ENCODE measurements at regions not wholly inside any gene's neighbourhood (a gene's known extent, or its start where the extent isn't known, plus 50 kb on each side); places are given as distances from the start of the nearest gene placed in this dataset.
A peak's percentile ranks its signal among the peaks of the same experiment; 100 is the strongest.

GRCh38 chr1:165050246-165050645, 306.3 kb downstream of the LMX1A start:
- Histone ChIP-seq H2AFZ (no peak overlapping the region), H3K27me3 (ENCODE audit: insufficient read depth) (no peaks in the 10 kb centered on the region), H3K9me2 (ENCODE audit: insufficient read depth) (peaks cover 11% of the 10 kb centered on the region; the same call in 1 of the 2 replicates), H3K79me2 (replicated peaks; ENCODE audit: insufficient read depth) (no peaks in the 10 kb centered on the region), H3F3A (replicated peaks; ENCODE audit: low read depth) (no peaks in the 10 kb centered on the region), H3K4me1 (ENCODE audit: insufficient read depth) (peaks cover 12% of the 10 kb centered on the region), H3K36me3 (ENCODE audit: insufficient read depth) (no peaks in the 10 kb centered on the region), H3K4me3 (no peak overlapping the region), H3K4me2 (no peak overlapping the region), H3K27ac (ENCODE audit: low read depth) (no peak overlapping the region), H4K20me1 (replicated peaks; ENCODE audit: insufficient read depth) (no peaks in the 10 kb centered on the region)
- TF ChIP-seq NANOG (IDR thresholded peaks at IDR 0.05; ENCODE audit: borderline replicate concordance) (no peak), CREB1 (CRISPR knock-in tag; IDR thresholded peaks at IDR 0.05; ENCODE audit: low read depth) (no peak), ZNF114 (CRISPR knock-in tag; IDR thresholded peaks at IDR 0.05) (no peak)
- TF ChIP-seq, protein P1, sequence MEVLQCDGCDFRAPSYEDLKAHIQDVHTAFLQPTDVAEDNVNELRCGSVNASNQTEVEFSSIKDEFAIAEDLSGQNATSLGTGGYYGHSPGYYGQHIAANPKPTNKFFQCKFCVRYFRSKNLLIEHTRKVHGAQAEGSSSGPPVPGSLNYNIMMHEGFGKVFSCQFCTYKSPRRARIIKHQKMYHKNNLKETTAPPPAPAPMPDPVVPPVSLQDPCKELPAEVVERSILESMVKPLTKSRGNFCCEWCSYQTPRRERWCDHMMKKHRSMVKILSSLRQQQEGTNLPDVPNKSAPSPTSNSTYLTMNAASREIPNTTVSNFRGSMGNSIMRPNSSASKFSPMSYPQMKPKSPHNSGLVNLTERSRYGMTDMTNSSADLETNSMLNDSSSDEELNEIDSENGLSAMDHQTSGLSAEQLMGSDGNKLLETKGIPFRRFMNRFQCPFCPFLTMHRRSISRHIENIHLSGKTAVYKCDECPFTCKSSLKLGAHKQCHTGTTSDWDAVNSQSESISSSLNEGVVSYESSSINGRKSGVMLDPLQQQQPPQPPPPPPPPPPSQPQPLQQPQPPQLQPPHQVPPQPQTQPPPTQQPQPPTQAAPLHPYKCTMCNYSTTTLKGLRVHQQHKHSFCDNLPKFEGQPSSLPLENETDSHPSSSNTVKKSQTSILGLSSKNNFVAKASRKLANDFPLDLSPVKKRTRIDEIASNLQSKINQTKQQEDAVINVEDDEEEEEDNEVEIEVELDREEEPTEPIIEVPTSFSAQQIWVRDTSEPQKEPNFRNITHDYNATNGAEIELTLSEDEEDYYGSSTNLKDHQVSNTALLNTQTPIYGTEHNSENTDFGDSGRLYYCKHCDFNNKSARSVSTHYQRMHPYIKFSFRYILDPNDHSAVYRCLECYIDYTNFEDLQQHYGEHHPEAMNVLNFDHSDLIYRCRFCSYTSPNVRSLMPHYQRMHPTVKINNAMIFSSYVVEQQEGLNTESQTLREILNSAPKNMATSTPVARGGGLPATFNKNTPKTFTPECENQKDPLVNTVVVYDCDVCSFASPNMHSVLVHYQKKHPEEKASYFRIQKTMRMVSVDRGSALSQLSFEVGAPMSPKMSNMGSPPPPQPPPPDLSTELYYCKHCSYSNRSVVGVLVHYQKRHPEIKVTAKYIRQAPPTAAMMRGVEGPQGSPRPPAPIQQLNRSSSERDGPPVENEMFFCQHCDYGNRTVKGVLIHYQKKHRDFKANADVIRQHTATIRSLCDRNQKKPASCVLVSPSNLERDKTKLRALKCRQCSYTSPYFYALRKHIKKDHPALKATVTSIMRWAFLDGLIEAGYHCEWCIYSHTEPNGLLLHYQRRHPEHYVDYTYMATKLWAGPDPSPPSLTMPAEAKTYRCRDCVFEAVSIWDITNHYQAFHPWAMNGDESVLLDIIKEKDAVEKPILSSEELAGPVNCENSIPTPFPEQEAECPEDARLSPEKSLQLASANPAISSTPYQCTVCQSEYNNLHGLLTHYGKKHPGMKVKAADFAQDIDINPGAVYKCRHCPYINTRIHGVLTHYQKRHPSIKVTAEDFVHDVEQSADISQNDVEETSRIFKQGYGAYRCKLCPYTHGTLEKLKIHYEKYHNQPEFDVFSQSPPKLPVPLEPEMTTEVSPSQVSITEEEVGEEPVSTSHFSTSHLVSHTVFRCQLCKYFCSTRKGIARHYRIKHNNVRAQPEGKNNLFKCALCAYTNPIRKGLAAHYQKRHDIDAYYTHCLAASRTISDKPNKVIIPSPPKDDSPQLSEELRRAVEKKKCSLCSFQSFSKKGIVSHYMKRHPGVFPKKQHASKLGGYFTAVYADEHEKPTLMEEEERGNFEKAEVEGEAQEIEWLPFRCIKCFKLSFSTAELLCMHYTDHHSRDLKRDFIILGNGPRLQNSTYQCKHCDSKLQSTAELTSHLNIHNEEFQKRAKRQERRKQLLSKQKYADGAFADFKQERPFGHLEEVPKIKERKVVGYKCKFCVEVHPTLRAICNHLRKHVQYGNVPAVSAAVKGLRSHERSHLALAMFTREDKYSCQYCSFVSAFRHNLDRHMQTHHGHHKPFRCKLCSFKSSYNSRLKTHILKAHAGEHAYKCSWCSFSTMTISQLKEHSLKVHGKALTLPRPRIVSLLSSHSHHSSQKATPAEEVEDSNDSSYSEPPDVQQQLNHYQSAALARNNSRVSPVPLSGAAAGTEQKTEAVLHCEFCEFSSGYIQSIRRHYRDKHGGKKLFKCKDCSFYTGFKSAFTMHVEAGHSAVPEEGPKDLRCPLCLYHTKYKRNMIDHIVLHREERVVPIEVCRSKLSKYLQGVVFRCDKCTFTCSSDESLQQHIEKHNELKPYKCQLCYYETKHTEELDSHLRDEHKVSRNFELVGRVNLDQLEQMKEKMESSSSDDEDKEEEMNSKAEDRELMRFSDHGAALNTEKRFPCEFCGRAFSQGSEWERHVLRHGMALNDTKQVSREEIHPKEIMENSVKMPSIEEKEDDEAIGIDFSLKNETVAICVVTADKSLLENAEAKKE (CRISPR knock-in tag; IDR thresholded peaks at IDR 0.05), result no peak
- Mint-ChIP-seq H3K9me3 (no peaks in the 10 kb centered on the region), H3K36me3 (ENCODE audit: low read depth) (no peaks in the 10 kb centered on the region), H3K27ac (no peak overlapping the region), H3K4me3 (no peak overlapping the region), H3K4me1 (peaks cover 32% of the 10 kb centered on the region), H3K27me3 (ENCODE audit: insufficient read depth, low read depth, poor library complexity) (peaks cover 8% of the 10 kb centered on the region)
- DNase-seq (ENCODE audit: low spot score), result no peak
- ATAC-seq, result no peak

DNA sequence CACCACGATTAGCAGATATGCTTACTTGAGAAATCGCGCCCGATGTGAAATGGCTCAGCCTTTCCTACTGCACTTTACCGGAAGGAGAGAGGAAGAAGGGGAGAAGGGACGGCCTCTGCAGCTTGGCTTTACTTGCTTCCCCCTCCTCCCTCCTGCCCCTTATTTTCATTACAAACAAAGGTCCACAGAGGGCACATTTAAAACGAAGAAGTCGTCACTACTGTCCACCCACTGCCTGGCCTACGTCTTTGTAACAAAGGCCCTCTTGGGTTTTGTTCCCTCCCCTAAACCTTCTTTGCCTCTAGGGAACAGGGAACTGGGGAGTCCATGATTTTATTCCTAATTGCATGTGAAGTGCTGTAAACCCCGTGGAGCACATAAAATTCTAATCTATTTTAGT, 308.5 kb downstream of the LMX1A start:
- peak overlapping the region; percentile 34 for H3K4me2 ChIP-seq
- no peaks in the 10 kb centered on the region for H3K27me3 ChIP-seq (ENCODE audit: insufficient read depth)
- no peaks in the 10 kb centered on the region for H3K79me2 ChIP-seq (replicated peaks; ENCODE audit: insufficient read depth)
- Mint-ChIP-seq H3K9me3 (no peaks in the 10 kb centered on the region), H3K27me3 (ENCODE audit: insufficient read depth, low read depth, poor library complexity) (peaks cover 8% of the 10 kb centered on the region), H3K4me1 (peaks cover 23% of the 10 kb centered on the region), H3K36me3 (ENCODE audit: low read depth) (no peaks in the 10 kb centered on the region), H3K4me3 (no peak overlapping the region), H3K27ac (no peak overlapping the region)
- H4K20me1 ChIP-seq (replicated peaks; ENCODE audit: insufficient read depth), result no peaks in the 10 kb centered on the region
- H3K36me3 ChIP-seq (ENCODE audit: insufficient read depth), result no peaks in the 10 kb centered on the region
- H3K4me3 ChIP-seq, result no peak overlapping the region
- H3K9me2 ChIP-seq (ENCODE audit: insufficient read depth), result peaks cover 13% of the 10 kb centered on the region; the same call in 1 of the 2 replicates
- ATAC-seq, result peak; percentile 78
- peaks cover 12% of the 10 kb centered on the region for H3K4me1 ChIP-seq (ENCODE audit: insufficient read depth)
- no peaks in the 10 kb centered on the region for H3F3A ChIP-seq (replicated peaks; ENCODE audit: low read depth)
- H2AFZ ChIP-seq, result peak overlapping the region; percentile 97
- H3K27ac ChIP-seq (ENCODE audit: low read depth), result no peak overlapping the region
- peak; percentile 22 for DNase-seq (ENCODE audit: low spot score)
- no peak for TF ChIP-seq STAT1 (IDR thresholded peaks at IDR 0.05; ENCODE audit: unreplicated experiment)
- TF ChIP-seq, protein P2, sequence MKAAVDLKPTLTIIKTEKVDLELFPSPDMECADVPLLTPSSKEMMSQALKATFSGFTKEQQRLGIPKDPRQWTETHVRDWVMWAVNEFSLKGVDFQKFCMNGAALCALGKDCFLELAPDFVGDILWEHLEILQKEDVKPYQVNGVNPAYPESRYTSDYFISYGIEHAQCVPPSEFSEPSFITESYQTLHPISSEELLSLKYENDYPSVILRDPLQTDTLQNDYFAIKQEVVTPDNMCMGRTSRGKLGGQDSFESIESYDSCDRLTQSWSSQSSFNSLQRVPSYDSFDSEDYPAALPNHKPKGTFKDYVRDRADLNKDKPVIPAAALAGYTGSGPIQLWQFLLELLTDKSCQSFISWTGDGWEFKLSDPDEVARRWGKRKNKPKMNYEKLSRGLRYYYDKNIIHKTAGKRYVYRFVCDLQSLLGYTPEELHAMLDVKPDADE (IDR thresholded peaks at IDR 0.05), result no peak
- no peak for TF ChIP-seq ZNF331 (CRISPR knock-in tag; IDR thresholded peaks at IDR 0.05; ENCODE audit: low read depth)
- TF ChIP-seq EZH2 (IDR thresholded peaks at IDR 0.05; ENCODE audit: low read depth, unreplicated experiment), result no peak
- no peak for TF ChIP-seq POLR2AphosphoS5 (IDR thresholded peaks at IDR 0.05; ENCODE audit: low read depth)
- no peak for TF ChIP-seq CTCF (conservative IDR thresholded peaks at IDR 0.05; ENCODE audit: low read depth in 2 of 2)
- no peak for TF ChIP-seq JUNB (IDR thresholded peaks at IDR 0.05; ENCODE audit: unreplicated experiment)
- TF ChIP-seq CREB1 (CRISPR knock-in tag; IDR thresholded peaks at IDR 0.05; ENCODE audit: low read depth), result no peak

Data from GM23338 (cell line).